CD14-positive monocyte (primary cell): ENCODE measurements at regions not wholly inside any gene's neighbourhood (a gene's known extent, or its start where the extent isn't known, plus 50 kb on each side); places are given as distances from the start of the nearest gene placed in this dataset.

Source experiments
- DNase-seq, 3 donors: peaks; one replicate each; pipeline ENCODE4 v3.0.0-alpha.2; 2011 to 2022
- H2AFZ ChIP-seq: 2 replicates; pipeline ENCODE4 v1.6.0; 2012; ENCODE audit warnings: mild to moderate bottlenecking, low read depth, low read length, inconsistent platforms; ENCODE audit not compliant: insufficient read depth, poor library complexity, severe bottlenecking
- H3K27ac ChIP-seq, 2 donors: 1 replicate in 1 of 2; 2 replicates in 1 of 2; pipeline ENCODE4 v1.5.1; 2012 to 2013; ENCODE audit warnings: low read length in 2 of 2, control low read depth in 1 of 2, inconsistent platforms in 1 of 2, low read depth in 1 of 2, mild to moderate bottlenecking in 1 of 2
- H3K27me3 ChIP-seq, 2 donors: one replicate each; pipeline versions ENCODE4 v1.6.0 to v1.6.1; 2011 to 2013; ENCODE audit warnings: low read length in 2 of 2; ENCODE audit not compliant: control insufficient read depth in 2 of 2, insufficient read depth in 2 of 2
- H3K36me3 ChIP-seq, 2 donors: replicated peaks in 1 of 2; 1 replicate in 1 of 2; 2 replicates in 1 of 2; pipeline versions ENCODE4 v1.5.1 to v1.6.1; 2012 to 2013; ENCODE audit warnings: low read length in 2 of 2, control low read depth in 1 of 2, inconsistent platforms in 1 of 2, mild to moderate bottlenecking in 1 of 2; ENCODE audit not compliant: insufficient read depth in 2 of 2, control insufficient read depth in 1 of 2
- H3K4me1 ChIP-seq, 2 donors: 1 replicate in 1 of 2; 2 replicates in 1 of 2; pipeline versions ENCODE4 v1.5.1 to v1.6.1; 2012 to 2013; ENCODE audit warnings: low read length in 2 of 2, control low read depth in 1 of 2, inconsistent platforms in 1 of 2, mild to moderate bottlenecking in 1 of 2, moderate library complexity in 1 of 2; ENCODE audit not compliant: insufficient read depth in 2 of 2, control insufficient read depth in 1 of 2
- H3K4me2 ChIP-seq: replicated peaks from 2 replicates; pipeline ENCODE3; 2012; ENCODE audit warnings: low read length, moderate library complexity, mild to moderate bottlenecking; ENCODE audit not compliant: poor library complexity, severe bottlenecking; ENCODE audit errors: extremely low read depth
- H3K4me3 ChIP-seq, 3 experiments: fragments of 200-600 bp in 1 of 3; sonication (generic) in 1 of 3; replicated peaks in 1 of 3; 1 replicate in 2 of 3; 2 replicates in 1 of 3; pipeline ENCODE4 v1.5.1; 2011 to 2013; ENCODE audit warnings: low read length in 3 of 3, mild to moderate bottlenecking in 3 of 3, control low read depth in 2 of 3, low read depth in 2 of 3, inconsistent platforms in 1 of 3, moderate library complexity in 1 of 3
- H3K79me2 ChIP-seq: 2 replicates; pipeline ENCODE4 v1.6.0; 2012; ENCODE audit warnings: mild to moderate bottlenecking, control low read depth, inconsistent platforms, low read length, moderate library complexity; ENCODE audit not compliant: insufficient read depth
- H3K9ac ChIP-seq: 2 replicates; pipeline ENCODE4 v1.6.0; 2017; ENCODE audit warnings: low read length, mild to moderate bottlenecking; ENCODE audit not compliant: insufficient read depth, poor library complexity, severe bottlenecking
- H3K9me3 ChIP-seq, 2 donors: replicated peaks in 1 of 2; 1 replicate in 1 of 2; 2 replicates in 1 of 2; pipeline versions ENCODE4 v1.5.1 to v1.6.1; 2012 to 2013; ENCODE audit warnings: low read length in 2 of 2, control low read depth in 1 of 2; ENCODE audit not compliant: control insufficient read depth in 1 of 2, insufficient read depth in 1 of 2
- H4K20me1 ChIP-seq: 2 replicates; pipeline ENCODE4 v1.6.0; 2012; ENCODE audit warnings: mild to moderate bottlenecking, low read length, control low read depth, moderate library complexity; ENCODE audit not compliant: insufficient read depth
- H3K27ac Mint-ChIP-seq, 7 donors: one replicate each; pipeline ENCODE4 v1.8.0; 2020; ENCODE audit warnings: mild to moderate bottlenecking in 7 of 7, mixed read lengths in 7 of 7, moderate library complexity in 6 of 7, inconsistent platforms in 2 of 7
- H3K27me3 Mint-ChIP-seq, 3 donors: one replicate each; pipeline ENCODE4 v1.8.0; 2021 to 2022; ENCODE audit warnings: low read depth in 3 of 3, mild to moderate bottlenecking in 3 of 3, mixed read lengths in 3 of 3, moderate library complexity in 3 of 3, inconsistent platforms in 1 of 3
- H3K36me3 Mint-ChIP-seq, 2 donors: one replicate each; pipeline ENCODE4 v1.8.0; 2020; ENCODE audit warnings: mixed read lengths in 2 of 2, inconsistent platforms in 1 of 2, mild to moderate bottlenecking in 1 of 2
- H3K4me1 Mint-ChIP-seq: one replicate; pipeline ENCODE4 v1.8.0; 2020; ENCODE audit warnings: mild to moderate bottlenecking, mixed read lengths
- H3K4me3 Mint-ChIP-seq, 2 donors: one replicate each; pipeline ENCODE4 v1.8.0; 2020; ENCODE audit warnings: mild to moderate bottlenecking in 2 of 2, mixed read lengths in 2 of 2, moderate library complexity in 1 of 2
- H3K9me3 Mint-ChIP-seq, 7 donors: one replicate each; pipeline ENCODE4 v1.8.0; 2020 to 2022; ENCODE audit warnings: mixed read lengths in 7 of 7, mild to moderate bottlenecking in 6 of 7, moderate library complexity in 6 of 7, inconsistent platforms in 2 of 7
- WGBS: methylation state at CpG from one replicate; pipeline ENCODE4 v1.1.5; 2013; ENCODE audit warnings: missing lambda C conversion rate; ENCODE audit not compliant: insufficient coverage; 5-methylcytosine and 5-hydroxymethylcytosine counted together
- intact Hi-C, 2 donors: fragments of 100-400 bp; cut with micrococcal nuclease; formaldehyde crosslinking; loops; one replicate each; pipeline versions ENCODE4 v1.15.0 to v1.15.1; 2023
- TF ChIP-seq, protein P1 (sequence below): fragments of 200-600 bp; IDR thresholded peaks from one replicate; pipeline ENCODE4 v1.8.0; 2022; ENCODE audit warnings: antibody characterized with exemption, mild to moderate bottlenecking

DNA sequence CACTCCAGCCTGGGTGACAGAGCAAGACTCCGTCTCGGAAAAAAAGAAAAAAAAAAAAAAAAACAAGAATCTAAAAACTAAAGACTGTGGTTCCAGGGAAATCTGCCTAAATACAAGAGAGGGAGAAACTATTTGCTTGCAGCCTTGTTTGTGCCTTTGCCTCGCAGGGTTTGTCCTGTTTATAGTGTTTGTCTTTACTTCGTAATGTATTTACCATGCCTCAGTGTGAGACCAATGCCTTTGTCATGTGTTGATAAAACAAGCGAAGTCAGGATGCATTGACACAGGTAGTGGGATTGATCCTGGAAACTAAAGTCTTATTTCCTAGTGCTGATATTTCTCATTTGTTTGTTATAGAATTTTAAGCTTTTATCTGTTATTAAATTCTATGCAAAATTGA, 199.0 kb downstream of the EXOC5 start:
- H3K79me2 ChIP-seq: no peaks in the 10 kb centered on the region
- H2AFZ ChIP-seq: no peak overlapping the region
- TF ChIP-seq, protein P1, sequence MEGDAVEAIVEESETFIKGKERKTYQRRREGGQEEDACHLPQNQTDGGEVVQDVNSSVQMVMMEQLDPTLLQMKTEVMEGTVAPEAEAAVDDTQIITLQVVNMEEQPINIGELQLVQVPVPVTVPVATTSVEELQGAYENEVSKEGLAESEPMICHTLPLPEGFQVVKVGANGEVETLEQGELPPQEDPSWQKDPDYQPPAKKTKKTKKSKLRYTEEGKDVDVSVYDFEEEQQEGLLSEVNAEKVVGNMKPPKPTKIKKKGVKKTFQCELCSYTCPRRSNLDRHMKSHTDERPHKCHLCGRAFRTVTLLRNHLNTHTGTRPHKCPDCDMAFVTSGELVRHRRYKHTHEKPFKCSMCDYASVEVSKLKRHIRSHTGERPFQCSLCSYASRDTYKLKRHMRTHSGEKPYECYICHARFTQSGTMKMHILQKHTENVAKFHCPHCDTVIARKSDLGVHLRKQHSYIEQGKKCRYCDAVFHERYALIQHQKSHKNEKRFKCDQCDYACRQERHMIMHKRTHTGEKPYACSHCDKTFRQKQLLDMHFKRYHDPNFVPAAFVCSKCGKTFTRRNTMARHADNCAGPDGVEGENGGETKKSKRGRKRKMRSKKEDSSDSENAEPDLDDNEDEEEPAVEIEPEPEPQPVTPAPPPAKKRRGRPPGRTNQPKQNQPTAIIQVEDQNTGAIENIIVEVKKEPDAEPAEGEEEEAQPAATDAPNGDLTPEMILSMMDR: no peak
- H3K9me3 ChIP-seq: no peaks in the 10 kb centered on the region
- no peak for DNase-seq
- WGBS: no CpG with 5 or more reads among the region's 5 CpGs
- peaks cover 24 to 36% (median 31%) of the 10 kb centered on the region in 3 donors for H3K27me3 Mint-ChIP-seq
- intact Hi-C loops: no loop called here
- no peak overlapping the region for H3K4me2 ChIP-seq
- no peaks in the 10 kb centered on the region for H3K36me3 ChIP-seq
- H3K27ac Mint-ChIP-seq: no peak overlapping the region
- no peak overlapping the region for H3K27ac ChIP-seq
- peaks cover 15 to 24% of the 10 kb centered on the region in 2 donors for H3K27me3 ChIP-seq
- no peak overlapping the region for H3K9ac ChIP-seq
- H3K4me1 ChIP-seq: no peaks in the 10 kb centered on the region
- H3K4me3 ChIP-seq: no peak overlapping the region
- no peaks in the 10 kb centered on the region for H4K20me1 ChIP-seq
- H3K4me1 Mint-ChIP-seq: no peaks in the 10 kb centered on the region
- H3K9me3 Mint-ChIP-seq: peaks cover 0 to 3% (median 0%) of the 10 kb centered on the region in 7 donors
- H3K4me3 Mint-ChIP-seq: no peak overlapping the region
- H3K36me3 Mint-ChIP-seq: no peaks in the 10 kb centered on the region

DNA sequence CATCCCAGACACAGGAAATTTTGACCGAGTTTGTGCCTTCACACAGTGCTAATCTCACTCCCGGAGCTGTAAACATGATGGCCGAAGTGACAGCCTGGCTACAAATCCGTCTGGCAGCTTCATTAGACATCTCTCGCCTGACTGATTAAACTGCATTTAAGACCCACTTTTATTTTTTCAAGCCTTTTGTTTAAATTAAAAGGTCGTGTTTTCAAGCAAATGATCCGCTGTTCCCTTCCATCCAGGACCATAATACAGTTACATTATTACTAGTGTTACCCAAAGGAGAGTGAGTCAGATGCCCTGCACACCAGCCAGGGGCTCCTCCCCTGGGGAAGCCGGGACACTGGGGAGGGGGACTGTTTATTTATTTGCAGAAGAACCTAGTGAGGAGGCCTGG, 200.2 kb downstream of the EXOC5 start:
- Mint-ChIP-seq H3K36me3 (no peaks in the 10 kb centered on the region), H3K9me3 (peaks cover 0 to 3% (median 0%) of the 10 kb centered on the region in 7 donors), H3K4me1 (no peaks in the 10 kb centered on the region), H3K27me3 (peaks cover 22 to 35% (median 29%) of the 10 kb centered on the region in 3 donors), H3K27ac (no peak overlapping the region), H3K4me3 (peak overlapping the region in 1 of 2 donors; percentile 9)
- Histone ChIP-seq H3K4me1 (no peaks in the 10 kb centered on the region), H4K20me1 (no peaks in the 10 kb centered on the region), H3K36me3 (no peaks in the 10 kb centered on the region), H3K4me3 (no peak overlapping the region), H3K79me2 (no peaks in the 10 kb centered on the region), H3K4me2 (no peak overlapping the region), H3K9ac (no peak overlapping the region), H2AFZ (no peak overlapping the region), H3K9me3 (no peaks in the 10 kb centered on the region), H3K27me3 (peaks cover 15 to 24% of the 10 kb centered on the region in 2 donors), H3K27ac (no peak overlapping the region)
- no peak for DNase-seq
- intact Hi-C loops: no loop called here
- TF ChIP-seq, protein P1: no peak
- 38% methylated on average over 4 of the region's 8 CpGs for WGBS
